GM21423 (cell line): ENCODE measurements at regions not wholly inside any gene's neighbourhood (a gene's known extent, or its start where the extent isn't known, plus 50 kb on each side); places are given as distances from the start of the nearest gene placed in this dataset.
A peak's percentile ranks its signal among the peaks of the same experiment; 100 is the strongest.

ENCODE experiments used
- ATAC-seq: cut with Tn5 transposase; IDR thresholded peaks from one replicate; pipeline ENCODE4 v1.9.1; 2021; ENCODE audit warnings: mild to moderate bottlenecking, moderate library complexity; ENCODE audit not compliant: unreplicated experiment

GRCh38 chr13:22211876-22212275, 541.0 kb downstream of the FGF9 start:
- no peak for ATAC-seq

- ATAC-seq: no peak
Measured at GRCh38 chr13:22212576-22212975, 541.7 kb downstream of the FGF9 start.

GRCh38 chr13:22214184-22214583, 543.3 kb downstream of the FGF9 start:
- ATAC-seq: no peak

GRCh38 chr13:22218797-22219196, 547.9 kb downstream of the FGF9 start:
- ATAC-seq: no peak

- no peak for ATAC-seq
Measured at GRCh38 chr13:22219709-22220108, 548.8 kb downstream of the FGF9 start.

GRCh38 chr13:22220151-22221135, 549.6 kb downstream of the FGF9 start:
- no peak for ATAC-seq

GRCh38 chr13:22223411-22223810, 552.5 kb downstream of the FGF9 start:
- ATAC-seq: no peak

GRCh38 chr13:22226086-22226485, 555.2 kb downstream of the FGF9 start:
- ATAC-seq: no peak

GRCh38 chr13:22227895-22228294, 557.0 kb downstream of the FGF9 start:
- ATAC-seq: peak; percentile 54

GRCh38 chr13:22229916-22230315, 559.0 kb downstream of the FGF9 start:
- ATAC-seq: no peak

- no peak for ATAC-seq
Measured at GRCh38 chr13:22232186-22232585, 561.3 kb downstream of the FGF9 start.

- no peak for ATAC-seq
Measured at GRCh38 chr13:22235285-22235949, 564.5 kb downstream of the FGF9 start.

GRCh38 chr13:22235950-22236290, 565.0 kb downstream of the FGF9 start:
- no peak for ATAC-seq

- no peak for ATAC-seq
Measured at GRCh38 chr13:22238269-22238668, 567.4 kb downstream of the FGF9 start.

- ATAC-seq: no peak
Measured at GRCh38 chr13:22240716-22241115, 569.8 kb downstream of the FGF9 start.

- ATAC-seq: no peak
Measured at GRCh38 chr13:22243469-22244163, 572.7 kb downstream of the FGF9 start.

- ATAC-seq: no peak
Measured at GRCh38 chr13:22252281-22252830, 581.5 kb downstream of the FGF9 start.

GRCh38 chr13:22253107-22253506, 582.2 kb downstream of the FGF9 start:
- no peak for ATAC-seq

- ATAC-seq: no peak
Measured at GRCh38 chr13:22256111-22256639, 585.3 kb downstream of the FGF9 start.

- ATAC-seq: no peak
Measured at GRCh38 chr13:22262001-22262885, 591.4 kb downstream of the FGF9 start.
